Activated naive CD4-positive, alpha-beta T cell (primary cell): ENCODE measurements at regions not wholly inside any gene's neighbourhood (a gene's known extent, or its start where the extent isn't known, plus 50 kb on each side); places are given as distances from the start of the nearest gene placed in this dataset.

Experiments used
- DNase-seq, 4 experiments: peaks; one replicate each; lab custom pipeline; 2025; lab: John Stamatoyannopoulos, UW

DNA sequence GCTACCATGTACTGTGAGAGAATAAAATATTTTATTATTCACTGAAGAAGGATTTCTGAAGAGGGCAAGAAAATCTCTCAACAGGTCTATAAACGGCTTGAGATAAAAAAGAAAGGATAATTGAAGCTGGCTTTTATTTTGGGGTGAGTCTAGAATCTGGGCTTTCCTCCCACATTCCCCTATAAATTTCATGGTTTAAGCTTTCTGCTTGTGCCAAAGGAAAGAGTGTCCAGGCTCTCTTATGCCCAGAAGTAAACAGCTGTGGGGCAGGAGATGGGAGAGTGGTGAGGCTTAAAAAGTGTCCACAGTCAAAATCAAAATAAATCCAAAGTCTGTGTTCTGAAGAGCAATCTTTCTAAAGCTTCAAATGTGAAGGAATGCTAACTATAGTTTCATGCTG is 942.2 kb upstream of the MIR17HG start:
- no peak for DNase-seq

- no peak for DNase-seq
Measured at GRCh38 chr13:90412980-90413379, 934.5 kb upstream of the MIR17HG start.

GRCh38 chr13:90413548-90413947 is 933.9 kb upstream of the MIR17HG start:
- no peak for DNase-seq

DNA sequence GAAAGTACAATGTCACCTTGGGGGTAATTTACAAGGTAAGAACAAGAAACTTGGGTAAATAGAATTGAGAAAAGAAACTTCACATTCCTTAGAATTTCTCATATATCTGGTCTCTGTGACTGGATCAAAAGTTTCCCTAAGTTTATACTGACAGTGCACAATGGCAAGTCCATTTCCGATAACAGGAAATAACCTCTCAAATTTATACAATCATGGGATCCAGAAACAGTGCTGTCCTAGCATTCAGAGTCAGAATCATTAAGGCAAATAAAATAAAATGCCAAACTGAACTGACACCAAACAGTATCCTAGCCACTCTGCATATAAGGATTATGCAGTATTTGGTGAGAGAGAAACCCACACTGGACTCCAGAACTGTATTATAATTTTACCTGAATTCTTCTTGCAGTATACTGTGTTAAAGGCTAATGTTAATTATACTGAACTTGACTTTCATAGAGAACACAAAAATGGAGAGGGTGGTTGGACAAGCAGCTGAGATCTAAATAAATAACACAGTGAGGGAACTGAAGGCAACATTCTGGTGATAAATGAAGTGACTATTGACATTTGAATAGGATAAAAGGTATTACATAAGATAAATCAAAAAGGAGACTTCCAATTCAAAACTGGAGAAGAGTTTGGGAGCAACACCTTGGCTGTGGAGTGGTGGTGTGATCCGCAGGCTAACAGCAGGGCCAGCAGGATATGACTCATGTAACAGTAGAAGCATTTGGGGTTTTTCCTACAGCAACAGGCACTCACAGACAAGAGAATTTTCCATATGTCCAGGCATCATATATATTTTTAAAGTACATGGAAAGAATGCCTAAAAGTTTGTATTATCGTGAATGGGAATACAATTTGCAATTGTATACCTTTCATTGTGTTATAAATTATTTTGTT is 932.5 kb upstream of the MIR17HG start:
- no peak for DNase-seq

- DNase-seq, result no peak
Measured at GRCh38 chr13:90415902-90416301, 931.6 kb upstream of the MIR17HG start.

DNA sequence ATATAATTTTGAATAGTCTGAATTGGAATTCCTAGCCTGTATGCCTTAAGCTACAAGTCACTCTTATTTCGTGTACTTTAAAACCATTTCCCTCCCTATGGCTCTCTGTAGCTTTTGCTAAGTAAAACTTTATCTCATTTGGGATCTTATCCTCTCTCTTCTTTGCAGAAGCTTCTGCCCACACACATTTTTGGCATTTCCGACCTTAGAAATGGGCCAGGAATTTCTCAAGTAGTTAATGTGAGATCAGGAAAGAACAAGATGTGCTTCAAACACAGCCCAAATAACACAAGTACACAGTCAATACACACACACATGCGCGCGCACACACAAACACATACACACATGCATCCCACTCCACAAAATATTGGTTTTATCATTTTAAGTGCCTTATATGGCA is 931.0 kb upstream of the MIR17HG start:
- DNase-seq, result no peak

DNA sequence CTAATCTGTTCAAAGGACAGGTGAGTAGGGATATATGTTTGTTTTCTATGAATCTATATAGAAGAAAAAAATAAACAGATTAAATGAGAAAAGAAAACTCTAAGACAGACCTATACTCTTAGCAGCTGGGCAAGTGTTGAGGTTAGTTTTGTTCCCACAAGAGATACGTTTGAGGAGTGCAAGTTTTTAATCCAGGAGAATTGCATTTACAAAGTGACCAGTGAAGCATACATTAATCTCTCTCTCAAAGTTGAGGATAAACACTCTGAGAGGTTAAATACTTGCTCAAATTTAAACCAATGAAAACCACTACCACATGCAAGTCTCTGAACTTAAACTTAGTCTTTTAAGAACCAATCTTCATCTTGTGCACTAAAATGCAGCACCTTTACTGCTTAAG is 930.5 kb upstream of the MIR17HG start:
- DNase-seq, result no peak

DNA sequence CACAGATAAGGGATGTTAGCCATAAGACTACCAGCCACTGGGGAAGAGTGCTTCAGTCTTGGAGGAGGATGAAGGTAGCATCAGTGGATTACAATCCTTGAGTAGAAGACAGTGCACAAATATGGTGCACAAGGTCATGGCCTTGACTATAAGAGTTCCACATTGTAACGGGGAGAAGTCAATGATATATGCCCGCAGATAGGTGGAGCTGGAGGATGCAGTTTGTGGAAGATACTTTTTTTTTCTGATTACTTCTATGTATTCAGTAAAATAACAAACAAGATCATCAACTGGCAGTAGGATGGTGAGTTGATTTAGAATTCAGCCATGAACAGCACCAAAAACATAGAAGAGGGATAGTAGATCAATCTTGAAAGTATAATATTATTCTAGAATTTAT is 926.8 kb upstream of the MIR17HG start:
- DNase-seq, result no peak

DNA sequence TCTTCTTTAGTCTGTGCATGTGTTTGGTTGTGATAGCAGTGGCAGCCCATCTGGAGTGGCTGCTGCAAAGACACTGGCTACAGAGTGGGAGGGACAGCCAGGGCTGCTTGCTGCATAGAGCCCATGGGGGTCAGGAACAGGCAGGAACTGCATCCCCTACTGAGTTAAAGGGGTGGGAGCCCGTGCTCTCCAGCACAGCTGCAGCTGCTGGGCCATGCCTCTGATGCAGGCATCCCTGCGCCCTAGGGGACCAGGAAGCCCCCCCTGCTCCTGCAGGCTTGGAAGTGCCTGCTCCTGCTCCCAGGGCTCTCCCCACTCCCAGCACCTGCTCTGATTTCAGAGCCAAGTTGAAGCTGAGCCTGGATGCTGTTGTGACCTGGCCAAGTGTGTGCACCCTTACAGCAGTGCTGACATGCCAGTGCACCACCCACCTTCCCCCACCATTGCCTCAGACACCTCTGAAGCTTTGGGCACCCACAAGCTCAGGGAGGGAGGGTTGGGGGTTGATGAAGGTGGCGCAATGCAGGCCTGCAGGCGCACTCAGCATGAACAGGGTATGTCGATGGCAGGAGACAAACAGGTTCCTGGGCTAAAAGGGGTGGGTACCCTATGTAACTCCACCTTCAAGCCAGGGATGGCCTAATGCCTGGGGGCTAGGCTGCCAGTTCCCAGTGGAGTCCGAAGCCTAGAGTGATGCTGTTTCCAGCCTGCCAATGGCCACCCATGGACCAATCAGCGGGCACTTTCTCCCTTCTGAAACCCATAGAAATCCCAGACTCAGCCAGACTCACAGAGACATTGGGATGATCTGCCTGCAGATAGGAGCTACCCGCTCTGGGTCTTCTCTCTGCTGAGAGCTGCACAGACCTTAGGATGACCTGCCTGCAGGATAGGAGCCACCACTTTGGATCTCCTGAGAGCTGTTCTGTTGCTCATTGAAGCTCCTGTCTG is 919.9 kb upstream of the MIR17HG start:
- no peak for DNase-seq

- no peak for DNase-seq
Measured at GRCh38 chr13:90428522-90429210, 918.8 kb upstream of the MIR17HG start.

DNA sequence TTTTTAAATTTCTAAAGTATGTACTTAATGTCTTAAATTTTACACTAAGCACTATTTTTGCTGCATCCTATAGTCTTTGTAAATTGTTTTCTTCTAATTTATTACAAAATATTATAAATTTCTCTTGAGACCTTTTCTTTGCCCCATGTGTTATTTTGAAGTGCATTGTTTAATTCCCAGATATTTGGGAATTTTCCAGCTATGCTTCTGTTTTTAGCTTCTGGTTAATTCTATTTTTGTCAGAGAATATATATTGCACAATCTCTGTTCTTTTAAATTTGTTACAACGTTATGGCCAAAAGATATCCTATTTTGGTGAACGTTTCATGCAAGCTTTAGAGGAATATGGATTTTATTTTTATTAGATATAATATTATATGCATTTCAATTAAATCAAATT is 917.4 kb upstream of the MIR17HG start:
- DNase-seq, result no peak

DNA sequence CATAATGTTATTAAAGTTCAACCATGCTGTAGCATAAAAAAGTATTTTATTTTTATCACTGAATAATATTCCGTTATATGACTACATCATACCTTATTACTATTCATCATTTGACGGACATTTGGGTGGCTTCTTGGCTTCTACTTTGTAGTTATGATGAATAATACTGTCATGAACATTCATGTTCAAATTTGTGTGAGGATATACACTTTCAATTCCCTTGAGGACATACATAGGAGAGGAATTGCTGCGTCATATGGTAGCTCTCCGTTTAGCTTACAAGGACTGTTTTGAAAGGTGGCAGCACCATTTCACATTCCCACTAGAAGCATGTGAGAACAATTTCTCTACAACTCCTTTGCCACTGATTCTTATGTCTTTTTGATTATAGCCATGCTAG is 910.8 kb upstream of the MIR17HG start:
- no peak for DNase-seq

GRCh38 chr13:90438576-90438975 is 908.9 kb upstream of the MIR17HG start:
- DNase-seq, result no peak

- no peak for DNase-seq
Measured at GRCh38 chr13:90443268-90443667, 904.2 kb upstream of the MIR17HG start.

DNA sequence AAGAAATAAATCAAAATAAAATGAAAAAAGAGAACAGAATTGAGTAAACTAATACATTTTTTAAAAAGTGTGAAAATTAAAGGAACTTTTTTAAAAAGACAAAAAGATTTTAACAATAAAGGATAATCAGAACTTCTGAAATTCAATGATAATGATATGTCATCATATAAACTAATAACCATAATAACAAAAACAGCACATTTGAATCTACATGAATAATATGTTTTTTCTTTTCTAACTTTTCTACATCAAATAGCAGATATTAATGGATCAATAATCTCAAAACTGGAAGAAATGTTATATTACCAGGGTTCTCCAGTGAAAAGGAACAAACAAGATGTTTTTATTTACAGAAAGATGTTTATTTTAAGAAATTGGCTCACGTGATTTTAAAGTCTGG is 903.3 kb upstream of the MIR17HG start:
- no peak for DNase-seq

GRCh38 chr13:90445179-90445578 is 902.3 kb upstream of the MIR17HG start:
- no peak for DNase-seq

DNA sequence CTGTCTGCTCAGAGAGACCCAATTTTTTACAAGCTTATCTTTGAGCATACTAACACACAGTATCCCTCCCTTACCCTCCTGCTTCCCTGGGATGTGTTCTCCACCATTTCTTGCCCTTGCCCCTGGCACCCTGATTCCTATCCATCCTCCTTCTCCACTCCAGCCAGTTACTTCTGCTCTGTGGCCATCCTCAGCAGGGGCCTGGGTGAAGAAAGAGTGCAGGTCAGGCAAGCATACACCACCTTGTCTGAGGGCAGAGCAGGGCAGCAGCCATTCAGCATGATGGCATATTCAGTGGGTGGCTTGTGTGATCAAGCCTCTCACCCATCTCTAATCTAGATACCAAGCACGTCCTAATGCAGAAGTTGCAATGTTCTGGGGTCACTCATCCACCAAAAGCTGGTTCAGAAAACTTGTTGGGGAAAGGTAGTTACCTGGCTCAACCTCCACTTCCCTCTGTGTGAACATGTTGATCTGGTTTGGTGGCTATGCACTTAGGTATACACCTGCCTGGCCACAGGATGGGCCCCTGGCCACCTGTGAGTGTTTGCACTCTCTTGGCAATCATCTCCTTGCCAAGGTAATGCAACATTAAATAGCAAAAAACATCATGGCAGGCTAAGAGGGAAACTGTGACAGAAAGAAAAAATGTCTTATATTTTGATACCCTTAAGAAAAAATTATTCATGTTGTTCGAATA is 900.3 kb upstream of the MIR17HG start:
- no peak for DNase-seq

GRCh38 chr13:90447734-90448101 is 899.8 kb upstream of the MIR17HG start:
- no peak for DNase-seq

DNA sequence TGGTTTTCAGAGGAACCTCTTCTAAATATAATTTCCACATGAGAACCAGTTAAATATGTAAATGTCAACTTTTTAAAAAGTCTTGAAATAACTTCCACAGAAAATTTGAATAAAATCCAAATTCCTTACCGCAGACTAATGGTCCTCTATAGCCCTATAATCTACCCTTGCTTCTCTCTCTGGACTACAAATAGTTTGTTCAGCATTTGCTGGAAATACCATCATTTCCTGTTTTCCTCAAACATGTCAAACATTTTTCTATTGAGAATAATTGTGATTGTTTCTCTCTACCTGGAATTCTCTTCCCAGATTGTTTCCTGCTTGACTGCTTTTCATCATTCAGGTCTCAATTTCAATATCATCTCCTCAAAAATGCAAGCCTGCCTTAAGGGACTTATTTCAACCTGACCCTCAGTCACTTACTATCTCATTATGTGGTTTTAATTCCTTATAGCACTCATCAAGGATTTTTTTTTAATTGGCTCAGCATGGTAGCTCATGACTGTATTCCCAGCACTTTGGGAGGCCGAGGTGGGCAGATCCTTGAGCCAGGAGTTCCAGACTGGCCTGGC is 898.9 kb upstream of the MIR17HG start:
- no peak for DNase-seq

- no peak for DNase-seq
Measured at GRCh38 chr13:90453342-90453741, 894.1 kb upstream of the MIR17HG start.

GRCh38 chr13:90454002-90454636 is 893.4 kb upstream of the MIR17HG start:
- no peak for DNase-seq
